Iris pigment epithelial cell (primary cell): ENCODE measurements at regions not wholly inside any gene's neighbourhood (a gene's known extent, or its start where the extent isn't known, plus 50 kb on each side); places are given as distances from the start of the nearest gene placed in this dataset.
A peak's percentile ranks its signal among the peaks of the same experiment; 100 is the strongest.
"Not testable (repeated sequence)": the region's sequence is repeated elsewhere in the genome, so short reads cannot be mapped to it uniquely, and the experiment has no call there.

Experiments
- DNase-seq: peaks from one replicate; pipeline ENCODE4 v3.0.0-alpha.2; 2011; ENCODE audit warnings: low read depth

- DNase-seq = not testable (repeated sequence)
These were observed 272.9 kb upstream of the GRAMD2B start for GRCh38 chr5:126150319-126150718.

- DNase-seq = not testable (repeated sequence)
These were observed 267.9 kb upstream of the GRAMD2B start for GRCh38 chr5:126155298-126155697.

- DNase-seq = no peak
These were observed 256.8 kb upstream of the GRAMD2B start for GRCh38 chr5:126166368-126166767.

- DNase-seq = no peak
These were observed 254.4 kb upstream of the GRAMD2B start for GRCh38 chr5:126168785-126169184.

- no peak for DNase-seq
These were observed 251.3 kb upstream of the GRAMD2B start for GRCh38 chr5:126171916-126172315.

- DNase-seq = no peak
These were observed 250.4 kb upstream of the GRAMD2B start for GRCh38 chr5:126172812-126173211.

GRCh38 chr5:126178521-126178920, 244.7 kb upstream of the GRAMD2B start:
- DNase-seq = peak; percentile 21

- DNase-seq = no peak
These were observed 240.1 kb upstream of the GRAMD2B start for GRCh38 chr5:126182971-126183695.

- DNase-seq = no peak
These were observed 238.7 kb upstream of the GRAMD2B start for GRCh38 chr5:126184474-126184873.

GRCh38 chr5:126186210-126186609, 237.0 kb upstream of the GRAMD2B start:
- DNase-seq = no peak

- no peak for DNase-seq
These were observed 234.4 kb upstream of the GRAMD2B start for GRCh38 chr5:126188804-126189203.

GRCh38 chr5:126189231-126189630, 234.0 kb upstream of the GRAMD2B start:
- no peak for DNase-seq

GRCh38 chr5:126189862-126190261, 233.3 kb upstream of the GRAMD2B start:
- no peak for DNase-seq

GRCh38 chr5:126192226-126192625, 231.0 kb upstream of the GRAMD2B start:
- no peak for DNase-seq

GRCh38 chr5:126195410-126196100, 227.7 kb upstream of the GRAMD2B start:
- DNase-seq = peak; percentile 1

- no peak for DNase-seq
These were observed 224.7 kb upstream of the GRAMD2B start for GRCh38 chr5:126198531-126198930.

GRCh38 chr5:126199467-126199866, 223.7 kb upstream of the GRAMD2B start:
- no peak for DNase-seq

GRCh38 chr5:126208691-126209090, 214.5 kb upstream of the GRAMD2B start:
- DNase-seq = no peak

GRCh38 chr5:126210955-126211354, 212.3 kb upstream of the GRAMD2B start:
- DNase-seq = no peak

GRCh38 chr5:126219616-126220015, 203.6 kb upstream of the GRAMD2B start:
- no peak for DNase-seq

- no peak for DNase-seq
These were observed 202.5 kb upstream of the GRAMD2B start for GRCh38 chr5:126220725-126221124.

GRCh38 chr5:126228934-126229333, 194.3 kb upstream of the GRAMD2B start:
- no peak for DNase-seq

GRCh38 chr5:126233256-126233655, 190.0 kb upstream of the GRAMD2B start:
- no peak for DNase-seq
